ENCODE measurements at regions not wholly inside any gene's neighbourhood (a gene's known extent, or its start where the extent isn't known, plus 50 kb on each side); places are given as distances from the start of the nearest gene placed in this dataset.

DNA sequence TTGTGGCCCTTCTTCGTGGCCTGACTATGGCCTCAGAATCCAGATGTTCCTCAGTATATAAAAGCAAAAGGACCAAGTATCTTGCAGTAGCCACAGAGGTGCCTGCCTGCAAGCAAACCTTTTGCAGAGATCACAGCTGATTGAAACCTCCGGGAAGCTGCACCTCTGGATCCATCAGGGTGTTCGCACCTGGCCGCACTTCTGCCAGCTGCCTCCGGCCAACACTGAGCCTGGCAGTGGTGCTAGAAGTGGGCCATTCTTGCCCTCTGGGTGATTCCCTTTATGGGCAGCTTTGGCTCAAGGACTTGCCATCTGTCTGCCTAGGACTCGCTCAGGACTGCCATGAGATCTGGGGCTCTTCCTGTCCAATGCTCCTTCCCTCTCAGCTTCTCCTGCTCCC is 214.6 kb upstream of the ECI2 start:
- no peaks in the 10 kb centered on the region for H3F3A ChIP-seq (ENCODE audit: insufficient read depth, low read length)
- no peaks in the 10 kb centered on the region for H3K27me3 ChIP-seq (ENCODE audit: insufficient read depth, low read length)
- no peaks in the 10 kb centered on the region for H3K36me3 ChIP-seq (ENCODE audit: insufficient read depth, low read length)
- H3K9me3 ChIP-seq (ENCODE audit: low read length) = no peaks in the 10 kb centered on the region
- no peaks in the 10 kb centered on the region for H4K20me1 ChIP-seq (ENCODE audit: insufficient read depth, low read length)
- no peak overlapping the region for H3K4me2 ChIP-seq (ENCODE audit: low read length)
- no peaks in the 10 kb centered on the region for H3K79me2 ChIP-seq (ENCODE audit: insufficient read depth, low read length)
- H3K9me2 ChIP-seq (ENCODE audit: low read depth, low read length) = no peaks in the 10 kb centered on the region
- no peak for TF ChIP-seq EZH2 (IDR thresholded peaks at IDR 0.05; ENCODE audit: borderline replicate concordance, low read length)
- TF ChIP-seq, protein P1, sequence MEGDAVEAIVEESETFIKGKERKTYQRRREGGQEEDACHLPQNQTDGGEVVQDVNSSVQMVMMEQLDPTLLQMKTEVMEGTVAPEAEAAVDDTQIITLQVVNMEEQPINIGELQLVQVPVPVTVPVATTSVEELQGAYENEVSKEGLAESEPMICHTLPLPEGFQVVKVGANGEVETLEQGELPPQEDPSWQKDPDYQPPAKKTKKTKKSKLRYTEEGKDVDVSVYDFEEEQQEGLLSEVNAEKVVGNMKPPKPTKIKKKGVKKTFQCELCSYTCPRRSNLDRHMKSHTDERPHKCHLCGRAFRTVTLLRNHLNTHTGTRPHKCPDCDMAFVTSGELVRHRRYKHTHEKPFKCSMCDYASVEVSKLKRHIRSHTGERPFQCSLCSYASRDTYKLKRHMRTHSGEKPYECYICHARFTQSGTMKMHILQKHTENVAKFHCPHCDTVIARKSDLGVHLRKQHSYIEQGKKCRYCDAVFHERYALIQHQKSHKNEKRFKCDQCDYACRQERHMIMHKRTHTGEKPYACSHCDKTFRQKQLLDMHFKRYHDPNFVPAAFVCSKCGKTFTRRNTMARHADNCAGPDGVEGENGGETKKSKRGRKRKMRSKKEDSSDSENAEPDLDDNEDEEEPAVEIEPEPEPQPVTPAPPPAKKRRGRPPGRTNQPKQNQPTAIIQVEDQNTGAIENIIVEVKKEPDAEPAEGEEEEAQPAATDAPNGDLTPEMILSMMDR (IDR thresholded peaks at IDR 0.05; ENCODE audit: low read length) = no peak
- no peak overlapping the region for H3K4me3 ChIP-seq (ENCODE audit: low read depth, low read length, poor library complexity, severe bottlenecking)
- no peak overlapping the region for H3K27ac ChIP-seq (ENCODE audit: low read depth, low read length, poor library complexity, severe bottlenecking)
- H3K9ac ChIP-seq (ENCODE audit: low read length) = no peak overlapping the region
- no peaks in the 10 kb centered on the region for H3K4me1 ChIP-seq (ENCODE audit: insufficient read depth, low read length, severe bottlenecking)
- no peak overlapping the region for H2AFZ ChIP-seq (ENCODE audit: low read length)

- Histone ChIP-seq H3K4me1 (ENCODE audit: insufficient read depth, low read length, severe bottlenecking) (no peaks in the 10 kb centered on the region), H3K9me2 (ENCODE audit: low read depth, low read length) (no peaks in the 10 kb centered on the region), H3K9ac (ENCODE audit: low read length) (no peak overlapping the region), H3K9me3 (ENCODE audit: low read length) (no peaks in the 10 kb centered on the region), H3K27me3 (ENCODE audit: insufficient read depth, low read length) (no peaks in the 10 kb centered on the region), H2AFZ (ENCODE audit: low read length) (no peak overlapping the region), H3K27ac (ENCODE audit: low read depth, low read length, poor library complexity, severe bottlenecking) (no peak overlapping the region), H3K4me2 (ENCODE audit: low read length) (no peak overlapping the region), H3F3A (ENCODE audit: insufficient read depth, low read length) (no peaks in the 10 kb centered on the region), H3K4me3 (ENCODE audit: low read depth, low read length, poor library complexity, severe bottlenecking) (no peak overlapping the region), H3K79me2 (ENCODE audit: insufficient read depth, low read length) (no peaks in the 10 kb centered on the region), H4K20me1 (ENCODE audit: insufficient read depth, low read length) (no peaks in the 10 kb centered on the region), H3K36me3 (ENCODE audit: insufficient read depth, low read length) (no peaks in the 10 kb centered on the region)
- TF ChIP-seq, protein P1 (IDR thresholded peaks at IDR 0.05; ENCODE audit: low read length) = no peak
- no peak for TF ChIP-seq EZH2 (IDR thresholded peaks at IDR 0.05; ENCODE audit: borderline replicate concordance, low read length)
Observed at GRCh38 chr6:4349323-4349722, 213.9 kb upstream of the ECI2 start.

- H3K79me2 ChIP-seq (ENCODE audit: insufficient read depth, low read length) = no peaks in the 10 kb centered on the region
- TF ChIP-seq, protein P1 (IDR thresholded peaks at IDR 0.05; ENCODE audit: low read length) = no peak
- no peak for TF ChIP-seq EZH2 (IDR thresholded peaks at IDR 0.05; ENCODE audit: borderline replicate concordance, low read length)
- no peaks in the 10 kb centered on the region for H3K9me3 ChIP-seq (ENCODE audit: low read length)
- no peak overlapping the region for H3K9ac ChIP-seq (ENCODE audit: low read length)
- H3F3A ChIP-seq (ENCODE audit: insufficient read depth, low read length) = no peaks in the 10 kb centered on the region
- no peaks in the 10 kb centered on the region for H3K9me2 ChIP-seq (ENCODE audit: low read depth, low read length)
- H3K4me2 ChIP-seq (ENCODE audit: low read length) = no peak overlapping the region
- H2AFZ ChIP-seq (ENCODE audit: low read length) = no peak overlapping the region
- H3K36me3 ChIP-seq (ENCODE audit: insufficient read depth, low read length) = no peaks in the 10 kb centered on the region
- no peaks in the 10 kb centered on the region for H4K20me1 ChIP-seq (ENCODE audit: insufficient read depth, low read length)
- no peak overlapping the region for H3K27ac ChIP-seq (ENCODE audit: low read depth, low read length, poor library complexity, severe bottlenecking)
- H3K4me3 ChIP-seq (ENCODE audit: low read depth, low read length, poor library complexity, severe bottlenecking) = no peak overlapping the region
- no peaks in the 10 kb centered on the region for H3K4me1 ChIP-seq (ENCODE audit: insufficient read depth, low read length, severe bottlenecking)
- no peaks in the 10 kb centered on the region for H3K27me3 ChIP-seq (ENCODE audit: insufficient read depth, low read length)
Observed at GRCh38 chr6:4348462-4349112, 213.2 kb upstream of the ECI2 start.

All from OCI-LY1 (cell line).